Midbrain (tissue), 1 donor: ENCODE measurements at regions not wholly inside any gene's neighbourhood (a gene's known extent, or its start where the extent isn't known, plus 50 kb on each side); places are given as distances from the start of the nearest gene placed in this dataset.

ENCODE experiments used
- DNase-seq: peaks from one replicate; lab custom pipeline; 2025; lab: John Stamatoyannopoulos, UW

GRCh38 chr2:207289295-207290018 is 123.7 kb upstream of the KLF7 start:
- no peak for DNase-seq

DNA sequence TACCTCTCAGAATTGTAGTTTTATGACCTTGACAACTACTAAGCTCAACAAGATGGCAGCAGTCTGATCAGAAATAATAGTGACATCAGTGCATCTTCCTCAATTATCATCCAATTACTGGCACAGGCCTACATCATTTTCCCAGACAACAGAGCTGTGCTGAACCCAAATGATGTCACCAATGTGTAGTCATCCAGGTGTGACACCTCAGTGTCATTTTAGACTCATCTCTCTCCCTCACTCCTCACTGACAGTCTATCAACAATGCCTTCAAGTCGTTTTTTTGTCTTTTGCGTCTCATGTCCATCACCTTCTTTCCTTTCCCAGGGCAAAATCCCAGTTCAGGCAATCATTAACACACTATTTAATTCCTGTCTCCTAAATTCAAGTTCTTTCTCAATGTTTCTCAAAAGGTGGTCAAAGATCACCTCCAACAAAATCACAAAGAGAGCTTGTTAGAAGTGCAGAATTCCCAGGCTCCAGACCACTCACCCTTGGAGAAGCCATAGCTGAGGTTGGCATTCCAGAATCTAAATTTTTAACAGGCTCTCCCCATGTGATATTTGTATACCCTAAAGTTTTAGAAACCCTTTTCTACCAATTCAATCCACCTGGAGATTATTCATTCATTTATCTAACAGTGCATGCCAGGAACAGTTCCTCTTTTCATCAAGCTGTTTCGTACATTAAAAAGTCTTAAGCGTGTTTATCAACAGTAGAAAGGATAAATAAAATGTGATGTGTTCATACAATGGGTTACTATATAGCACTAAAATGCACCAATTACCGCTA is 125.3 kb upstream of the KLF7 start:
- no peak for DNase-seq

- no peak for DNase-seq
Observed at GRCh38 chr2:207291625-207292252, 126.0 kb upstream of the KLF7 start.

DNA sequence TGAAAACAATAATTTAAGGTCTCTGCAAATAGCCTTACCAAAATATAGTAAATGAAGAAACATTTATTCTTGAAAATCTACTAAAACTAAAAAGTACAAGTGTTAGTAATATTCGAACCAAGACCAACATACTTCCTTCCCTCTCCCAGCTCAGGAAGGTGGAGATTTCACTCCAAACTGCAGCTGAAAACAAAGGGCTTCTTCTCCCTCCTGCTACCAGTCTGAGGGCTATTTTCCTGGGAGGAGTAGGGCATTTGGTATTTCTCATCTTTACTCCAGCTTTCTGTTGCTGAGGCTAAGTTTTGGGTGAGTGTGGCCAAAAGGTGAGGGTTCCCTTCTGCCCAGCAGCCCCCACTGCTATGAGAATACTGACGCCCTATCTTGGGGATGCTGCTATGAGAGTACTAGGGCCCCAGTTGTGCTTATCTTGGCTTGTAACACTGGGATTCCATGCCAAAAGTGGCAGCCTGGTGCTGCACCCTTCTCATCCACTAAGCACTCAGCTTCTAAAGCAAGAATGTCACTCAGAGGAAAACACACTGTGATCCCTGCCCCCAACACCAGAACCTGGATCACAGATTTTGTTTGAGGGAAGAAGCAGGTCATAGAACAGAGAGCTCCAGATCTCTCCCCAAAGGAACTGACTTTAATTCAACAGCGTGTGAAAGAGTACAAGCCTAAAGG is 130.7 kb upstream of the KLF7 start:
- no peak for DNase-seq

DNA sequence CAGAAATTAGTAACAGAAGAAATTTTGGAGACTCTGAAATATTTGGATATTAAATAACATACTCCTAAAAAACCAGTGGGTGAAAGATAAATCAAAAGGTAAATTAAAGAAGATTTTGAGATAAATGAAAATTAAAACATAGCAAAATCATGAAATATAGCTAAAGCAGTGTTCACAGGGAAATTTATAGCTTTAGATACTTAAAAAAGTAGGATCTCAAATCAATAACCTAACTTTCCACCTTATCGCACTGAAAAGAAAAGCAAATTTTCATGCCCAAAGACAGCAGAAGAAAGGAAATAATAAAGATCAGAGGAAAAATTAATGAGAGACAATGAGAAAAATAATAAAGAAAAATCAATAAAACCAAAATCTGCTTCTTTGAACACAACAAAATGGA is 135.1 kb upstream of the KLF7 start:
- DNase-seq = no peak

DNA sequence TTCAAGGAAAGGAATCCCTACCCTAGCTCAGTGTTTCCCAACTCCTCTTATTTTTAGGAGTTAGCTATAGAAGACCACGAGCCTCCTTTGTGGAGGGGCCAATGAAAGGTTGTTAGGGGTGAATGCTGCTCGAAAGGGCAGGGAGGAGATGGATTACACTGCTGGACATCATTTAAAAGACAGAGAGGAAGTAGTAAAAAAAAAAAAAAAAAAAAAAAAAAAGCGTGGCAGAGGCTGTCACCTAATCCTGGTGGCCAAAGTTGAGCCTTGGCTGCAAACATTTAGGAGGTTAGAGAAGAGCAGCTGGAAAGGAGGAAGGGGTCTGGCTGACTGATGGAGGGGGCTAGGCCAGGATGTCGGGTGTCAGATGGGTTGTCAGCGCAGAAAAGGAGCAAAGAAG is 139.0 kb upstream of the KLF7 start:
- DNase-seq = no peak

- no peak for DNase-seq
Observed at GRCh38 chr2:207308519-207309224, 142.9 kb upstream of the KLF7 start.

- DNase-seq = peak; percentile 4
Observed at GRCh38 chr2:207311316-207312005, 145.7 kb upstream of the KLF7 start.

DNA sequence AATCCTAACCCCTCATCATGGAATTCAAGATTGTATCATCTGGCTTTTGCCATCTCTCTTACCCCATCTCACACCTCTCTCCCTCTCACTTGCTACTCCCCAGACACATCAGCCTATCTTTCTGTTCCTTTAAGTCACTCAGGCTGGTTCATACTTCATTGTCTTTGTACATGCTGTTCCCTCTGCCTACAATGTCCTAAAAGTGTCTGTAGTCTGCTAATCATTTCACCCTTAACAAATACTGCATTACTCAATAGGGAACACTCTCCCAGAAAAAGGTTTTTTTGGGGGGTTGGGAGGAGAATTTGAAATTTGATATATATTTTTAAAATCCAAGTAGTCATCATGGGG is 146.2 kb upstream of the KLF7 start:
- DNase-seq = no peak

DNA sequence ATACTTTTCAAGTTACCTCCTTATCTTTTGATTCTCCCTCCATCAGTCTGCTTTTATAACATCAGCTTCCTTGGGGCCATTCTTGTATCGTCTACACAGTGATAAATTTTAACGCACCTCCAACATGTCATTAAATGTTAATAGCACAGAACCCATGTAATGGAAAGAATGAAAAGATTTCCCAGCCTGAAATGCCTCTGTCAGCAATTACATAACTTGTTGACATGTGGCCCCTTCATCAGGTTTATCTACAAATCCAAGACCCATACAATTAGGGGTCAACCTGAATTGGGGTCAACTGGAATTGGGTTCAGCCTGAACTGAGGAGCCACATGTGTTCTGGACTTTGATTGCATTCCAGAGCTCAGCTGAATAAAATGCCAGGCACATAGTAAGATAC is 148.2 kb upstream of the KLF7 start:
- no peak for DNase-seq

DNA sequence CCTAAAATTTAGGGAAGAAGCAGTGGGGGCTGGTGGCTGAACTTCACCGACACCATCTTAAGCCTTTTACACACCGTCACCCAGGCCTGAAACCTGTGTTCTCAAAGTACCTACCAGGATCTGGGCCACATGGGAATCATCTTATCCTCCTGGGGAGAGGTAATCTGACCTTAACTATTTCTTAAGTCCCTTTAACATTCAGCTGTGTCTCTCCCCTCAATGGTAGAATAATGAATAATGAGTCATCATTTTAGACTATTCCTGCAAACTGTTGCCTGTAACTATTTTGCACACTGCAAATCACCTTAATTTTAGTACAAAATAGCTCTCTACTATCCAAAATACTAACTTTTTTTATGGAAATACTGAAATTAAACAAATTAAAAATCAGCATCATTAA is 149.4 kb upstream of the KLF7 start:
- DNase-seq = no peak

DNA sequence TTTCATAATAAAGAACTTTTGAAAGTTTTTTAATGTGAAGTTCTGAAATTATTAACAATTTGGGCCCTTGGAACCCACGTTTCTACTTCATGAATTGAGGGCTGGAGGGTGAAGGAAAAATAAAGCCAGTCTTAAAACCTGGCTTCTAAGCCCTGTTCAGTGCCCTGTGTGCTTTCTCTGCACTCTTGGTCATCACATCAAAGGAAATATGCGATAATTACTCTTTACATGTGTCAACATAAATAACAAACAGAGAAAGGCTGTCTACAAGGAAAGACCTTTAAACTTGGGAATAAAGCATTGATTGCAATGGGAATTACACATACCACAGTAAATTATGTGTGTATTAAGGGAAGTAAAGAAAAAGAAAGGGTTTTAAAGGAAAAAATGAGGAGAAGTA is 150.7 kb upstream of the KLF7 start:
- DNase-seq = no peak

DNA sequence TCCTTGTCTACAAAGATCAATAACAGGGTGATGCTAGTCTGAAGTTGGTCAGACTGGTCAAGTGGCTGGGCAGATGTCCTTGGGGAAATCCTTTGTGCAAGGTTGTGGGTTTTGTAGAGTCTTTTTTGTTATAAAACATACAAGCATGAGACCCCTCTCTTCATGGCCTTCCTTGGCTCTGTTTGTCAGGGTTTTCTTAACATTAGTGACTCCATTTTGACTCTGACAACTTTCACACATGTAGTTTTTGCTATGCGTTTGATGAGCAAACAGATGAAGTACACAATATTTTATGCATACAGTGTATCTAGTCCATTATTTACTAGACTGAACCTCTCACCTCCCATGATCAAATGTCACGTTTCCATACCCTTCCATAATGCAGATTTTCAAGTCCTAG is 151.2 kb upstream of the KLF7 start:
- DNase-seq = no peak

- DNase-seq = no peak
Observed at GRCh38 chr2:207317378-207317984, 151.7 kb upstream of the KLF7 start.

GRCh38 chr2:207318181-207318628 is 152.5 kb upstream of the KLF7 start:
- DNase-seq = no peak

- no peak for DNase-seq
Observed at GRCh38 chr2:207319316-207319715, 153.6 kb upstream of the KLF7 start.

GRCh38 chr2:207320381-207321159 is 154.8 kb upstream of the KLF7 start:
- DNase-seq = no peak

- DNase-seq = no peak
Observed at GRCh38 chr2:207321514-207321913, 155.8 kb upstream of the KLF7 start.

DNA sequence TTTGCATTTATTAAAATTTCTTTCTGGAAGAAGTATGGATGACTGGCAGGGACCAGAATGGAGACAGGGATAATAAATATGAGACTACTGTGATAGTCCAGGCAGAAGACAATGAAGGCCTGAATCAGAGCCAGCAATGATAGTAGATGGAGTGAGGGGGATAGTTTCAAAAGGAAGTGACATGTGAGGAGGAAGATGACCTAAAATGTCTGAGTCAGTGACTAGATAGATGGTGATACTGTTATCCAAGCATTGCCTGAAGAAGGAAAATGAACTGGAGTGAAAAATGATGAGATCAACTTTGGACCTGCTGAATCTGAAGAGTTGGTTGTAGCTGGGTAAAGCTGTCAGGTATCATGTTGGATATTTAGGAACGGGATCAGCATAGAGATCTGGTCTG is 158.3 kb upstream of the KLF7 start:
- no peak for DNase-seq

GRCh38 chr2:207327513-207327912 is 161.8 kb upstream of the KLF7 start:
- DNase-seq = no peak
